LNCaP clone FGC (cell line): ENCODE measurements at regions not wholly inside any gene's neighbourhood (a gene's known extent, or its start where the extent isn't known, plus 50 kb on each side); places are given as distances from the start of the nearest gene placed in this dataset.

Source experiments
- DNase-seq: peaks from one replicate; pipeline ENCODE4 v3.0.0-alpha.2; 2011; ENCODE audit warnings: low read depth
- H3K4me3 ChIP-seq: 2 replicates; pipeline ENCODE4 v1.5.1; 2011; ENCODE audit warnings: mild to moderate bottlenecking, low read depth, low read length, control low read depth
- TF ChIP-seq, protein P1 (sequence below): IDR thresholded peaks from 2 replicates; pipeline ENCODE4 v1.5.1; 2012; ENCODE audit warnings: mild to moderate bottlenecking; ENCODE audit not compliant: control insufficient read depth, insufficient read depth; ENCODE audit errors: extremely low read depth

DNA sequence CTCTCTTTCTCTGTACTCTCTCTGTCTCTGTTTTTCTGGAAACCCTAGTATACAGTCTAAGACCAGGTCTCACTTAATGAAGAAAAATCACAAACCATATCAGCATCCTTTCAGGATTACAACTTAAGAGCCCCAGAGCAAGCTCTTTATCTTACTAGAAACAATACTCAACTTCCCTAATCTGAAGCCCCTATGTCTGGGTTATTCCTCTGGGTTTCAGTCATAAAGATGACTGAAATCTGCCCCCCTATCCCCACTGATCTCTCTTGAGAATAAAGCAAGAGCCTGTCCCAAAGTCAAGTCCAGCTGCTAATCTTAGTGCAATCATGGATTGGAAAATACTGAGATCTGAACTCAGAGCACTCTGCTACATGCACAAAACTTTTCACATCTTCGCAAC lies 53.9 kb upstream of the PICALM start:
- TF ChIP-seq, protein P1, sequence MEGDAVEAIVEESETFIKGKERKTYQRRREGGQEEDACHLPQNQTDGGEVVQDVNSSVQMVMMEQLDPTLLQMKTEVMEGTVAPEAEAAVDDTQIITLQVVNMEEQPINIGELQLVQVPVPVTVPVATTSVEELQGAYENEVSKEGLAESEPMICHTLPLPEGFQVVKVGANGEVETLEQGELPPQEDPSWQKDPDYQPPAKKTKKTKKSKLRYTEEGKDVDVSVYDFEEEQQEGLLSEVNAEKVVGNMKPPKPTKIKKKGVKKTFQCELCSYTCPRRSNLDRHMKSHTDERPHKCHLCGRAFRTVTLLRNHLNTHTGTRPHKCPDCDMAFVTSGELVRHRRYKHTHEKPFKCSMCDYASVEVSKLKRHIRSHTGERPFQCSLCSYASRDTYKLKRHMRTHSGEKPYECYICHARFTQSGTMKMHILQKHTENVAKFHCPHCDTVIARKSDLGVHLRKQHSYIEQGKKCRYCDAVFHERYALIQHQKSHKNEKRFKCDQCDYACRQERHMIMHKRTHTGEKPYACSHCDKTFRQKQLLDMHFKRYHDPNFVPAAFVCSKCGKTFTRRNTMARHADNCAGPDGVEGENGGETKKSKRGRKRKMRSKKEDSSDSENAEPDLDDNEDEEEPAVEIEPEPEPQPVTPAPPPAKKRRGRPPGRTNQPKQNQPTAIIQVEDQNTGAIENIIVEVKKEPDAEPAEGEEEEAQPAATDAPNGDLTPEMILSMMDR, result no peak
- H3K4me3 ChIP-seq, result no peak overlapping the region
- no peak for DNase-seq

DNA sequence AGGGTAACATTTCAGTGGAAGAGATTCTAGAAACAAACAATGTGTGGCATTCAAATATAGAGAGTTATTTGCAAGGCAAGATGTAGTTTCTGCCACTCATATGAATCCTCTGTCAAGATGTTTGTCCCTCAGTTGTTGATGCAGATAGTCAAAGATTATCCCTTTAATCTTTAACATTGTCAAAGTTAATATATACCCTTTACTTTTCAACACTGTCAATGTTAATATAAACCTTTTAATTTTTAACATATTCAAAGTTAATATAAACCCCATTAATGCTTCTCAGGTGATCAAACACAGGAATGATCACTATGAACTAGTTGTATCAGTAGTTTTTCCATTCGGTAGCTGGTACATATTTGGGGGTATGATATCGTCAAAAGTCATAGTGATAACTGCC lies 51.9 kb upstream of the PICALM start:
- no peak overlapping the region for H3K4me3 ChIP-seq
- no peak for DNase-seq
- TF ChIP-seq, protein P1, result no peak

DNA sequence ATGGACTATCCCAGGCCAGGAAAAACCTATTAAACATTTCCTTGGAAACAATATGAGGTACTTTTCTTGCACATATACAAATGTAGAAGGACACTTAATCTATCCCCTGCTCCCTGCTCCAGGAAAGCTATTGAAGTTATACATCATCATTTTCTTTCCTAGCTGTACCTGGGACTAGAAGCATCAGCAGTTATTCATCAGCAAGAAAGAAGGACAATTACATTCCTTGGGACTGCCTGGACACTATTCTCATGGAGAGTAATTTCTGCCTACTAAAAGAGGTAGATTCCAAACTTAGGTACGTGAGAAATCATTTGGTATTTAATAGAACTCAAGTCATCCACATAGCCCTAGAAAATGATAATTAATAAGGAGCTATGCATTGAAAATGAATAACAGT lies 51.0 kb upstream of the PICALM start:
- H3K4me3 ChIP-seq, result no peak overlapping the region
- TF ChIP-seq, protein P1, result no peak
- DNase-seq, result no peak

DNA sequence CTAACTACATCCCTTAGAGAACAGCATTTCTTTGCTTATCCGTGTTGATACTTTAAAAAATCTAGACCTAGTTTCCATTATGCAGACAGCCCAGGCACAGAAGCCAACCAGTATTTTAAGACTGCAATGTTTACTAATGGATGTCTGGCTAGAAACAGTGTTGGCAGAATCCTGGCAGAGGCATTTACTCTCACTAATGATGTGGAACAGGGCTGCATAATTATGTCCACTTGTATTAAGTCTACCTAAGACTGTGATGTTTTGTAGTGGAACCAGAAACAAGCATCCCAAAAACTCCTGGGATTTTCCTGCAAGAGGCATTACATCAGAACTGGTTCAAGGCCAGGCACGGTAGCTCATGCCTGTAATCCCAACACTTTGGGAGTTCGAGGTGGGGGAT lies 50.2 kb upstream of the PICALM start:
- DNase-seq, result no peak
- TF ChIP-seq, protein P1, result no peak
- no peak overlapping the region for H3K4me3 ChIP-seq
